SK-N-SH (cell line): ENCODE measurements at regions not wholly inside any gene's neighbourhood (a gene's known extent, or its start where the extent isn't known, plus 50 kb on each side); places are given as distances from the start of the nearest gene placed in this dataset.

Experiments used
- RAD21 ChIP-seq: IDR thresholded peaks from 2 replicates; pipeline ENCODE4 v1.6.1; 2012; ENCODE audit warnings: mild to moderate bottlenecking, low read length
- TF ChIP-seq, protein P1 (sequence below): fragments of 200-600 bp; sonication (generic); IDR thresholded peaks from 2 replicates; pipeline ENCODE4 v1.6.1; 2017; ENCODE audit warnings: antibody characterized with exemption, mild to moderate bottlenecking, moderate library complexity

DNA sequence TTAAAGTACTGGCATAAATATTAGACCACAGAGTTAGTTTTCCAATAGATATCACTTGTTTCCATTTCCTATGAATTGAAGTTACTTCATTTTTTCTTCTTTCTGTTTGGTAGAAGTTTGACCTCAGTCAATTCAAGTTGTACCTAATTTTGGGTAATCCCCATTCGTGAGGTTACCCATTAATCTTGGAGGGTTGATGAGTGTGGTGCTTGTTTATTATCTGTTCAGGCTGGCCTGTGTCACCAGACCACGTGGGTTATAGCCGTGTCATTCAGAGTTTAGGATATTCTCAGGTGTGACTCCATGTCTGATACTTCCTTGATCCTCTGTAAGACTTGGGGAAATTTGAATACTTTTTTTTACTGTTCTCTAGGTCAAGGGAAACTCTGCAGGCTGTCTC lies 133.9 kb upstream of the TPK1 start:
- TF ChIP-seq, protein P1, sequence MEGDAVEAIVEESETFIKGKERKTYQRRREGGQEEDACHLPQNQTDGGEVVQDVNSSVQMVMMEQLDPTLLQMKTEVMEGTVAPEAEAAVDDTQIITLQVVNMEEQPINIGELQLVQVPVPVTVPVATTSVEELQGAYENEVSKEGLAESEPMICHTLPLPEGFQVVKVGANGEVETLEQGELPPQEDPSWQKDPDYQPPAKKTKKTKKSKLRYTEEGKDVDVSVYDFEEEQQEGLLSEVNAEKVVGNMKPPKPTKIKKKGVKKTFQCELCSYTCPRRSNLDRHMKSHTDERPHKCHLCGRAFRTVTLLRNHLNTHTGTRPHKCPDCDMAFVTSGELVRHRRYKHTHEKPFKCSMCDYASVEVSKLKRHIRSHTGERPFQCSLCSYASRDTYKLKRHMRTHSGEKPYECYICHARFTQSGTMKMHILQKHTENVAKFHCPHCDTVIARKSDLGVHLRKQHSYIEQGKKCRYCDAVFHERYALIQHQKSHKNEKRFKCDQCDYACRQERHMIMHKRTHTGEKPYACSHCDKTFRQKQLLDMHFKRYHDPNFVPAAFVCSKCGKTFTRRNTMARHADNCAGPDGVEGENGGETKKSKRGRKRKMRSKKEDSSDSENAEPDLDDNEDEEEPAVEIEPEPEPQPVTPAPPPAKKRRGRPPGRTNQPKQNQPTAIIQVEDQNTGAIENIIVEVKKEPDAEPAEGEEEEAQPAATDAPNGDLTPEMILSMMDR = no peak
- TF ChIP-seq RAD21 = no peak
